Cerebellar nuclear complex (tissue), 1 donor: ENCODE measurements at regions not wholly inside any gene's neighbourhood (a gene's known extent, or its start where the extent isn't known, plus 50 kb on each side); places are given as distances from the start of the nearest gene placed in this dataset.

Experiments
- DNase-seq, 2 experiments: peaks; one replicate each; lab custom pipeline; 2025; lab: John Stamatoyannopoulos, UW

DNA sequence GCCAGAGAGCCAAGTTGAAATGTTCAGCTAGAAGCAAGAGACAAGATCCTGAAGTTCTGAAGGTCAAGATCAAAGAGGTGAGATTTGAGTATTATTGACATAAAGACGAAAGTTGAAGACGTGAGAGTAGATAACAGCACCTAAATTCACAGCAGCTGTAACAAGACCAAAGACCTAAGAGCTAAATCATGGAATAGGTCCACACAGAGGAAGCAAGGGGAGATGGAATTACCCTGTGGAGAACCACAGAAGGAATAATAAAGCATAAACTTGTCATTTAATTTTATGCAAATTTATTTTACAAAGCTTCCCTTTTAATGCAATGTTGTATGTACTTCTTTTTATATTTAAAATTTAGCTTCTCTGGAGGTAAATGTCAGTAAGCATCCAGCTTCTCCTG, 523.7 kb downstream of the NR2F1-AS1 start:
- no peak for DNase-seq

DNA sequence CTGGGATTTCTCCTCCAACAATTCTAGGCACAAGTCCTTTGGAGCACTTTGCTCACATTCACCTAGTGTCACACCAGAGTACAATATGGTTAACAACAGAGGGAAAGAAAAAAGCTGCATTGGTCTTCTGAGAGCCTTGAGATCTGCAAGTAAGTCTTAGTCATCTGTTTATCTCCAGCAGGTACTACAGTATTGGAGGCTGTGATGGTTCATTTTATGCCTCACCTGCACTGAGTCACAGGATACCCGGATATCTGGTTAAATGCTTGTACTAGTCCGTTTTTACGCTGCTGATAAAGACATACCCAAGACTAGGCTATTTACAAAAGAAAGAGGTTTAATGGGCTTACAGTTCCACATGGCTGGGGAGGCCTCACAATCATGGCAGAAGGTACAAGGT, 525.0 kb downstream of the NR2F1-AS1 start:
- no peak for DNase-seq

DNA sequence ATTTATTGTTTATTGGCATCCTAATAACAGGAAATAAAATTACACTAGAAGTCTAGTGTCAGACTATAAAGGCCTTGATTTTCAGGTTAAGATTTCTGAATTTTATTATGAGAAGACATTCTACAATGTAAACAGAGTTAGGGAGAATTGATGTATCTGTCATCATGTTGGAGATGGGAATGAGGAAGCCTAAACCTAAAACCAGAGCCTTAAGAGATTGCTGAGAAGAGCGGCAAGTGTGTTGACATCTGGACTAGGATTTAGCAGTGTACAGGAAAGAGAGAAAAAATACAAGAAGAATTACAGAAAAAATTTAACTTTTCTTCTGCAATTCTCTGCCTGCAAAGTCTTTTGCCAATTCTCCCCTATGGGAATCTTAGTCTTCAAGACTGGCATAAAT, 525.5 kb downstream of the NR2F1-AS1 start:
- no peak for DNase-seq

DNA sequence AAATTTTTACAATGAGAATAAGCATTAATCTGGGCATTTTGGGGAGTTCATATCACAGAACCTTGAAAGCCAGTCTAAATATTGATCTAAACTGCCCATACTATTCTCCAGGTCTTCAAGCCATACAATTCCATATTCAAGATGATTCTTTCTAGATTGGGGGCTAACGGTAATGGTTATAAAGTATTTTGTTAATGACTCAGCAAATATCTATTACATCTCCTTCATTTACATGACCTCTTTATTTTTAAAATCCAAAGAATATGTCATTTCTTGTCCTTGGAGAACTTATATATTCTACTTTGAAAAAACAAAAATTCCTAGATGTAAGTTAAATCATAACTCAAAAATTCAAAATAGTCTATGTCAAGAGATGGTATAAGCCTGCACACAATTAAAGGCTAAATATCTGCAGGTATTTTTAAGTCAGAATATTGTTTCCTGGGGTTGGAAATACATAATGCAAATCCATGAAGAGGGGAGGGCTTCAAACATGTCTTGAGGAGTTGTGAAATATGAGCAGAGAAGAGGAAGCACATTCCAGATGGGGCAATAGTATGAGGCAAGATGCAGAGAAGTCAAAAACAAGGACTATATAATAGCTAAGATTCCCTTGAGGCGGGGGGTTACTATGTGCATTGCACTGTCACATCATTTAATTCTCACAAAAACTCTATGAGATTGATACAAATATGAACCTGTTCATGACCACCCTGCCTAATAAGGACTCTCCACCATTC, 526.4 kb downstream of the NR2F1-AS1 start:
- DNase-seq = no peak

DNA sequence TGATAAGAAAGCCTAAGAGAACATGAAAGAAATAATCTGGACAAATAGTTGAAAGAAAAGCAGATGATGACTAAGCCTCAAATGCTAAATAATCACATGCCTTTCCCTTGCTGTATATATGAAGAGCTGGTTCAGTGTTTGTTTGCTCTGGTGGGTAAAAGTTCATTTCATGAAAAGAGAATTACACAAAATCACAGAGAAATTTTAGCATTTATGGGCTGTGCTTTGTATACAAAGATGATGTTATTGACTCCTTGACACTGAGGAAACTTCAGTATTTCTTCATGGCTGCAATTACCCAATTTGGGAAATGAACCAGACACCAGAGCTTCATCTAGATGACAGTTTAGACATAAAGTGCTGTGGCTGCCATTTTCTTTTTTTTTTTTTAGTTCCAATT, 527.2 kb downstream of the NR2F1-AS1 start:
- no peak for DNase-seq

DNA sequence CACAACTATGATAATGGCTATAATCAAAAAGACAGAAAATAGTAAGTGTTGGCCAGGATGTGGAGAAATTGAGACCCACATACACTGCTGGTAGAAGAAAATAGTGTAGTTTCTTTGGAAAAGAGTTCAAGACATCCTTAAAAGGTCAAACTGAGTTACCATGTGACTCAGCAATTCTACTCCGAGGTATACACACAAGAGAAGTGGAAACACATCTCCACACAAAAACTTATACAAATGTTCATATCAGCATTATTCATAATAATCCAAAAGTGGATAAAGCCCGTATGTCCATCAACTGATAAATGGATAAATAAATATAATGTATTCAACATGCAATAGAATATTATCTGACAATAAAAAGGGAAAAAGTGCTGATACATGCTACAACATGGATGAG, 532.2 kb downstream of the NR2F1-AS1 start:
- DNase-seq = no peak

DNA sequence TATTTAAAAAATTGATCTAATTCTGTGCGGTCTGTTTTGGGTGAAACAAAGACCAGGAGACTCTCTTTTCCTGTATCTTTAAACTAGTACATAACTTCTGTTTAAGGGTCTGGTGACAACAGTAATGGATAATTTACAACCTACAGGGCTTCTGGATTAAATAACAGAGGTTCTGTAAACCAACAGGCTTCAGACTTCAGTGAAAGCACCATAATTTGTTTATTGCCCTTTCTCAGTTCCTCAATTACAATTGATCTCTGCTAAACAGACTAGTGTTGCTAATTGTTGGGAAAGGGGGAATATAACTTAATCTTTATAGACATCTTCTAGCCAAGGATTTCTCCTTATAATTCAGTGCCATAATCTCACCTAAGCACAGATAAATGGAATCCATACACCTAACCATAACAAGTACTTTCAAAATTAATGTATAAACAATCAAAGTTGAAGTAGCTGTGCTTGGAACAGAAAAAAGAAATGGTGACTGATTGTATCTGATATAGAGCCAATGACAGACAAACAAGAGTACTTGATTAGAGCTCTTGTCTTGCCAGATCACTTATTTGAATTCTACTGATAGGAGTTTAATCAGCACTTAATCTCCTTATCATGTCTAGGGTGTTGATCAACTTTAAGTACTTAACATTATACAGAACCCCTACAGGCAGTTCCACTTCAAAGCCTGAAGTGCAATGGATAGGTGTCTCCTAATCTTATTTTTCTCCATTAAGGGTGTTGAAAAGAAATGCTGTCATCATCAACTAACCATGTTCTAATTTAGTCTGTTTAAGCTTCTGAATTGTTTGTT, 536.0 kb downstream of the NR2F1-AS1 start:
- no peak for DNase-seq

DNA sequence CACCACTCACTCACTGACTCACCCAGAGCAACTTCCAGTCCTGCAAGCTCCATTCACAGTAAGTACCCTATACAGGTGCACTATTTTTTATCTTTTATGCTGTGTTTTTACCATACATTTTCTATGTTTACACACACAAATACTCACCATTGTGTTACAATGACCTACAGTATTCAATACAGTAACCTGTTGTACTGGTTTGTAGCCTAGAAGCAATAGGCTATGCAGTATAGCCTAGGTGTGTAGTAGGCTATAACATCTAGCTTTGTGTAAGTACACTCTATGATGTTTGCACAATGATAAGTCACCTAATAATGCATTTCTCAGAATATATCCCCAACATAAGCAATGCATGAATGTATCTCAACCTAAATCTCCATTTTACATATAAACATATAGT, 541.1 kb downstream of the NR2F1-AS1 start:
- no peak for DNase-seq

DNA sequence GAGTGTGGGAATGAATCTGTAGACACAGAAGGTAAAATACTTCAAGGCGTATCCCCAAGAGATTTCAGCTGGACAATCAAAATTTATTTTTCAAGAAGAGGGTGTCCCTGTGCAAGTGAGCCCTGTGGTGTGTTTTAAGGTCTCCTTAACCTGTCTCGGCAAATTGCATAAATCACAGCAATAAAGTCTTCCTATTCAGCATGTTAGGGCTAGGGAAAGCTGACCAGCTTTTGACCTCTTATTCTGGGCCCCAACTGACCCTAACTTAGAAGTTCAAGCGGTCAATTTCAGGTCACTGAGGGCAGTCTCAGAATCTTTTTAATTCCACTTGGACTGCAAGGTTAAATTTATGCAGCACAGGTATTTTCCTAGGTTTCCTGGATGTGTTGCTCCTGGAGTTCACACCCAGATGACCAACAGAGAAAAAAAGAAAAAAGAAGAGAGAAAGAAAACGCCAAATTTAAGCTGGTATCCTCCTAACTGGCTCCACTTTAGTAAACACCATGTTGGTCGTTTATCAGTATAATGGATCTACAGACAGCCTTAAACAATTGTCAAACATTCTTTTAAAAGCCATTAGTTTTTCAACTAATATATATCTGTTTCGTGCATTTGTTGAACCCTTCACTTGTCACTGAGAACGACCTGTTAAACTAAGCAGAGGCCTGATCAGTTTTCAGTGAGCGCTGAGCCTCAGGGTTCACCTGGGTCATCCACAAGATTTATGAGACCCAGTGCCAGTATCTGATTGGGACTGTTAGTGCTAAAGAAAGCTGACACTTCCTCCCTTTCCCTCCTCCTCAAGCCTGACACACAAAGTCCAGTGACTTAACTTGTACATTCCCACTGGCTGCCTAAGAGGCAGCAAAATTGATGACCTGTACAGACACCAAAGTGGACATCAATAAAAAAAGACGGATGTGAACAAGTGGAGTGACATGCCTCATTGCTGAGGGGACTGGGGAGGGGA, 546.1 kb downstream of the NR2F1-AS1 start:
- no peak for DNase-seq

DNA sequence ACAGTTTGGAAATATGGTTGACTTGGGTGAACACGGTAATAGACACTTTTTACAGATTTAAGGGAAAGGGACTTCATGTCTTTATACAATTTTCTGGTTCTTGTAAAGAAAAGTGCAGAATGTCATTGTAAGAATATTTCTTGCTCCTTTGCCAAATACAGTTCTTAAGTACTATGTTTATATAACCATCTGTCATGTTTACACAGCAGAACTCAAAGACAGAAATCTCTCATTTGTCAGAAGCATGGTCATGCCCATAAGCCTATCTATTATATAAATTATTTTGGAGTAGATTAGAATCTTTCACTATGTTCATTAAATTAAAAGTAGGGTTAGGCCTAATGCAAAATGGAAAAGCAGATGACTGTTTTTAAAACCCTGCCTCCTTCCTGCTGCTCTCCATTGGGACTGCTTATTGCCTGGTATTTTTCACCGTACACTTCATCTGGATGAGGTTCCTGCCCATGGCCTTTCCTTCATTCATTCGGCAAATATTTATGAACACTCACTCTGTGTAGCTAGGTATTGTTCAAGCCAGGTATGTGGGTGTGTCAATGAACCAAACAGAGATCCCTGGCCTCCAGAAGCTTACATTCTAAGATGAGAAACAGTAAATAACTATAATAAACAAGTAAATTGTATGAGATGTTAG, 558.1 kb downstream of the NR2F1-AS1 start:
- no peak for DNase-seq

DNA sequence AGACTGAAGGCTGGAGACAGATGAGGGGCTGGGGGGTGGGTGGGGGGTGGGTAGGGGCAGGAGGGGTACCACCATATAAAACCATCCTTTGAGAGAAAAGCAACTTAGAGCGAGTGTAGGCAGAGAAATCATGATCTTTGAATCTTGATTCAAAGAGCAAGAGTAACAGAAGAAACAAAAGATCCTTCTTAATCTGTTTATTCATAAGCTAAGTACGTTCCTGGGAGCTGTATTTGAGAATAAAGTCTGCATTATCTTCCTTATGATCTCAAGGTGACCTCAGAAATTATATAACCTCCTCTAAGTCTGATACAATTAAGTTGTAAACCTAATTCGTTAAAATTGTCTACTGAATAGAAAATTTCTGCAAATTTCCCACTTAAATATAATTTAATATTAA, 558.8 kb downstream of the NR2F1-AS1 start:
- no peak for DNase-seq

DNA sequence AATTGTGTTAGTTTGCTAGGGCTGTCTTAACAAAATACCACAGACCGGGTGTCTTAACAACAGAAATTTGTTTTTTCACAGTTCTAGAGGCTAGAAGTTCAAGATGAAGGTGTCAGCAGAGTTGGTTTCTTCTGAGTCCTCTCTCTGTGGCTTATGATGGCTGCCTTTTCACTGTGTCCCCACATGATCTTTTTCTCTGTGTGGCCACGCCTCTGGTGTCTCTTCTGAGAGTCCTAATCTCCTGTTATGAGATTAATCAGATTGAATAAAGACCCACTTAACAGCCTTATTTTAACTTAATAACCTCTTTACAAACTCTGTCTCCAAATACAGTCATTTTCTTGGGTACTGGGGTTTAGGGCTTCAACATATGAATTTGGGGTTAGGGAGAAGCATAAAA, 561.1 kb downstream of the NR2F1-AS1 start:
- DNase-seq = no peak

DNA sequence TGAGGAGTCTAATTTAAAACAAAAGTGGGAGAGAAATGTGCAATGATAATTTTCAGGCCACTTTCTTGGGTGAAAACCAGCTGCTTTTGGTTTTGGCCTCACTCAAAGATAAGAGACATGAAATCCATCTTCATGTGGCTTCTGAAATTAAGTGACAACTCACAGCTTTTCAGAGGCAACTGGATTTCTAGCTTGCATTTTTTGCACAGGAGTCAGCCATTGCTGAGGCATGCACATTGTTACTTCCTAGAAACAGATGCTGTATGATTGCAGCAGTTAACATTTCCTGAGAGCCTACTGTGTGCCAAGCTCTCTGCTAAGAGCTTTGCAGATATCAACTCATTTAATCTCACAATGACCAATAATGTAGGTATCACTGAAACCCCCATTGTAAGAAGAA, 562.6 kb downstream of the NR2F1-AS1 start:
- no peak for DNase-seq

DNA sequence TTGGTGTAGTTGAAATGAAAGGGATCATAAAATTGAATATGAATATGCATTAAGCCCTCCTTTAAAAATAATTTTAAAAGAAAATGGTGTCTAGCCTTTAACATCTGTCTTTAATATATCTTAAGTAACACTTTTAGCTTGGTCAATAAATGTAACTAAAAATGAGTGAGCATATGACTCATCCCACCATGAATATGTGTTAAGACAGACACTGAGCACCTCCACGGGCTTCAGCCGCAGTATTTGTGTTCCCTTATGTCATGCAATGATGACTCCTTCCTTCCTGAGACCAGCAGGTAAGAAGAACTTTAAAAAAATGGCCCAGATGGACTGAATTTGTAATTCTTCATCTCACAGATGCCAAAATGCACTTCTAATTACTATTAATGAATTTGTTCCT, 563.2 kb downstream of the NR2F1-AS1 start:
- DNase-seq = no peak

DNA sequence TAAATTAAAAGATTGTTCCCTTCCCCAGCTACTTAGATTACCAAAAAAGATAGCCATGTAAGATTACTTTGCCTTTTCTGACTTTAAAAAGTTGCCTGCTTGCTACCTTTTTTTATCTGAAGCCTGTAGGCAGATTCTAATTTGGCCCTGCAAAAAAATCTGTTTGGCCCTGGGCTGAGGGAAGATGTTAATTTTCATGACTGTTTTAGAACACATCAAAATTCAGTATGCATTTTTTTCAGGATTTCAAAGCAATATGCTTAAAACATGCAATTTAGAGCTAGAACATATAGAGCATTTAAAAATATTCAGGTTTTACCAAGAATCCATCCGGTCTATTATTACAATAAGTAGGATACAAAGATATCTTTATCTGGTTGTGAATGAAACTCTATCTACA, 563.6 kb downstream of the NR2F1-AS1 start:
- DNase-seq = no peak

DNA sequence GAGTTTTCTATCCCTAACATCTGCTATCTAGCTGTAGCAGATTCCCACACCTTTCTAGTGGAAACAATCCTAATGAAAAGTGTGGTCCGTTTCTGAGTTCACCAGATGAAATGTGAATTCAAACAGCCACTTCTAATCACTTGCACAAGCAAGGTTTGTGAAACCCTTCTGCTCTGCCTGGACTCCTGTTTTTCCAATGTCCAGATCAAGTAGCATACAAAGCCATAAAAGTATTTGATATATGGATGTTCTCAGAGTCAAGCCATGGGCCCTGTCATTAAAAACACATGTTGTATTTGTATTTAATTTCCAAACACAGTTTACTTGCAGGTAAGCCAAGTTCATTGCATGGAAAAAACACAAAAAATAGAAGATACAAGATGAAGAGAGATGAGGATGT, 570.4 kb downstream of the NR2F1-AS1 start:
- DNase-seq = no peak

DNA sequence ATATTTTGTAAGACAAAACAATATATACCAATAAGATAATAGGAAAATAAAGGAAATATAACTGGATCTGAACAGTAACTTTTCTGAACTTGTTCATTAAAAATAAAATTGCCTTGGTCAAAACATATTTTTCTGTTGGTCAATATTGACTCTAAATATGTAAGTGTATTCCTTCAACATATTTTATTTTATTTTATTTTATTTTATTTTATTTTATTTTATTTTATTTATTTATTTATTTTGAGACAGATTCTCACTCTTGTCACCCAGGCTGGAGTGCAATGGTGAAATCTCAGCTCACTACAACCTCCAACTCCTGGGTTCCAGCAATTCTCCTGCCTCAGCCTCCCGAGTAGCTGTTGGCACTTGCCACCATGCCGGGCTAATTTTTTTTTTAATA, 571.0 kb downstream of the NR2F1-AS1 start:
- DNase-seq = no peak

DNA sequence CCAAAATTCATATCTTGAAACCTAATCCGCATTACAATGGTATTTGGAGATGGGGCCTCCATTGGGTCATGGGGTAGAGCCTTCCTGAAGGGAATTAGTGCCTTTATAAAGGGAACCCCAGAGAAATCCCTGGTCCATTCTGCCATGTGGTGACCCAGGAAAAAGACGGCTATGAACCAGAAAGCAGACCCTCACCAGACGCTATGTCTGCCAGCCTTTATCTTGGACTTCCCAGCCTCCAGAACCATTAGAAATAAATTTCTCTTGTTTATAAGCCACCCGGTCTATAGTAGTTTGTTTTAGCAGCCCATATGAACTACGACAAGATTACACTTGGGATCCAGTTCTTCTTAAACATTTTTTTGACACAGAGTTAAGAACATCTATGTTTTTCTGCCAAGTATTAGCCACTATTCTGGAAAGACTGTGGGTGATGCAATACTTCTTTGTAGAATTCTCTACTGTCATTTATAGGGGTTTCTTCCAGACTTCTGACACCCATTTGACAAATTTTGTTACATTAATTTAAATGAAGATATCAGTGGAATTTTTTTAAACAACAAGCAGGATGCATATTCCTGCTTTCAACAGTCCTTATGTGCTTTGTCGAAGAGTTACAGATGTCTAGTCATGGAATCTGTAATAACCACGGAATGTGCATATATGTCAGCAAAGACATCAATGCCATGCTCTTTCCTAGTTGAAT, 572.4 kb downstream of the NR2F1-AS1 start:
- DNase-seq = no peak

DNA sequence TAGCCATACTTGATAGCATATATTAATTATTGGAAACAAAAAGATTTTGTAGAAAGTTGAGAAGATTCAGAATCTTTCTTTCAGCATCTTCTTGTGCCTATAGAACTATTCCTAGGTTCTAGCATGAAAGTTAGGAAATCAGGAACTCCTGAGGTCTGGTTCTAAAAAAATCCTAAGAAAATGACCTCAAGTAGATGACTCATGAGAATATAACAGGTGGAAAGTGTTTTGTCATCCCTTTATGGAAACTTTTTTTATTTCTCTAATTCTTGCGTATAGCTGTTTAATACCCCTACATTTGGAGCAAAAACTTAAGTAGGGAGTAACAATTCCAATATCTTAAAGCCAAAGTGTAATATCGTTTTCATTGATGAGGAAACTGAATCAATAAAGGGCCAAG, 574.1 kb downstream of the NR2F1-AS1 start:
- DNase-seq = no peak

DNA sequence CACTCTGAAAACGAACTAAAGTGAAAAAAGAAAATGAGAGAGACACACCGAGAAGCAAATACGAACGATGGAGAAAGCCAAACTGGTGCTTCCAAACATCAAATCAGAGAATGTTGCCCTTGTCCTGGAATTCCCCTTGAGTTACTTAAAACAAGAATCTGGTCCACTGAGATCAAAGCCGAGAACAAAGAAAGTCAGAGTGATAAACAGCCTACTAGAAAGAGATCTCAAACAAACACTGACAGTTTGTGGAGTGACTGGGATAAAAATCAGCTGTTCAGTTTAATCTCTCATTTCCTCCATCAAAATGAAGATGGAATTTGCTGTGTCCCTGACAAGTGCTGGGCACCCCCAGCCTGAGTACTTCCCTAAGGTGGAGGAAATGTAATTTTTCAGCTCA, 582.6 kb downstream of the NR2F1-AS1 start:
- DNase-seq = no peak

DNA sequence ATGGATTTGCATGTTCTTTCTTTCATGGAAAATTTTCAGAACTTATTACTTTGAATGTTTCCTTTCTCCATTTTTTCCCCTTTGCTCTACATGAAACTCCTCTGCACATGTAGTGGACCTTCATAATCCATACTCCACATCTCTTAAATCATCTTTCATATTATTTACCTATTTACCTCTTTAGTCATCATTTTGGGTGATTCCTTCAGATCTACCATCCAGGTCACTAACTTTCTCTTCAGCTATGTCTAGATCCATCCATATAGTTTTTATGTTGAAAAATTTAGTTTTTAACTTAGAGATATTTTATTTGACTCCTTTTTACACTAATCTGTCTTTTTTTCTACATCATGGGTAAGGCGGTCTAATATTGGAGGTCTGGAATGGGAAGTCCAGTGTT, 586.6 kb downstream of the NR2F1-AS1 start:
- DNase-seq = no peak
